ENCODE measurements at regions not wholly inside any gene's neighbourhood (a gene's known extent, or its start where the extent isn't known, plus 50 kb on each side); places are given as distances from the start of the nearest gene placed in this dataset.

GRCh38 chr5:56696900-56697299 is 118.4 kb upstream of the MAP3K1 start:
- no peak for ATAC-seq

More at GRCh38 chr5:56696900-56697299, 118.4 kb upstream of the MAP3K1 start:
- H3K27me3 ChIP-seq (ENCODE audit: control insufficient read depth in 1 of 2, insufficient read depth in 2 of 2, low read length in 2 of 2): peaks cover 0 to 14% of the 10 kb centered on the region in 2 experiments; a peak in 2 of 5 replicates
- no peak overlapping the region for H3K27ac ChIP-seq (ENCODE audit: extremely low read length, insufficient read depth, low read length)
- no TSS peak for BruUV-seq (replicated peaks)
- H3K9me3 ChIP-seq (ENCODE audit: low read length): no peaks in the 10 kb centered on the region
- intact Hi-C loops (cut with micrococcal nuclease; ENCODE audit: unreplicated experiment): no loop called here
- POLR2A ChIA-PET: no interaction called here
- H4K20me1 ChIP-seq (ENCODE audit: insufficient read depth, low read length): no peaks in the 10 kb centered on the region
- DNase-seq (ENCODE audit: low spot score) (no peak), FAIRE-seq (no peak)
- TF ChIP-seq SKI (IDR thresholded peaks at IDR 0.05; ENCODE audit: partially characterized antibody): no peak
- TF ChIP-seq REXO4 (CRISPR knock-in tag; IDR thresholded peaks at IDR 0.05; ENCODE audit: borderline replicate concordance): no peak
- TF ChIP-seq DMAP1 (CRISPR knock-in tag; IDR thresholded peaks at IDR 0.05): no peak
- TF ChIP-seq STAG1 (CRISPR knock-in tag; IDR thresholded peaks at IDR 0.05): no peak
- no peak for TF ChIP-seq CERS6 (CRISPR knock-in tag; IDR thresholded peaks at IDR 0.05)
- no peak for TF ChIP-seq CENPT (CRISPR knock-in tag; IDR thresholded peaks at IDR 0.05; ENCODE audit: low read depth)
- TF ChIP-seq, protein P1, sequence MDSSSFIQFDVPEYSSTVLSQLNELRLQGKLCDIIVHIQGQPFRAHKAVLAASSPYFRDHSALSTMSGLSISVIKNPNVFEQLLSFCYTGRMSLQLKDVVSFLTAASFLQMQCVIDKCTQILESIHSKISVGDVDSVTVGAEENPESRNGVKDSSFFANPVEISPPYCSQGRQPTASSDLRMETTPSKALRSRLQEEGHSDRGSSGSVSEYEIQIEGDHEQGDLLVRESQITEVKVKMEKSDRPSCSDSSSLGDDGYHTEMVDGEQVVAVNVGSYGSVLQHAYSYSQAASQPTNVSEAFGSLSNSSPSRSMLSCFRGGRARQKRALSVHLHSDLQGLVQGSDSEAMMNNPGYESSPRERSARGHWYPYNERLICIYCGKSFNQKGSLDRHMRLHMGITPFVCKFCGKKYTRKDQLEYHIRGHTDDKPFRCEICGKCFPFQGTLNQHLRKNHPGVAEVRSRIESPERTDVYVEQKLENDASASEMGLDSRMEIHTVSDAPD (CRISPR knock-in tag; IDR thresholded peaks at IDR 0.05): no peak
- TF ChIP-seq, protein P2, sequence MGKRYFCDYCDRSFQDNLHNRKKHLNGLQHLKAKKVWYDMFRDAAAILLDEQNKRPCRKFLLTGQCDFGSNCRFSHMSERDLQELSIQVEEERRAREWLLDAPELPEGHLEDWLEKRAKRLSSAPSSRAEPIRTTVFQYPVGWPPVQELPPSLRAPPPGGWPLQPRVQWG (CRISPR knock-in tag; IDR thresholded peaks at IDR 0.05; ENCODE audit: borderline replicate concordance, low read depth): no peak
- no peak for TF ChIP-seq ZNF546 (CRISPR knock-in tag; conservative IDR thresholded peaks at IDR 0.05)
- TF ChIP-seq CTCF (CRISPR knock-in tag; IDR thresholded peaks at IDR 0.05): no peak
- TF ChIP-seq MTA3 (CRISPR knock-in tag; IDR thresholded peaks at IDR 0.05): no peak
- no peak for TF ChIP-seq ZNF225 (CRISPR knock-in tag; IDR thresholded peaks at IDR 0.05)
- TF ChIP-seq, protein P3, sequence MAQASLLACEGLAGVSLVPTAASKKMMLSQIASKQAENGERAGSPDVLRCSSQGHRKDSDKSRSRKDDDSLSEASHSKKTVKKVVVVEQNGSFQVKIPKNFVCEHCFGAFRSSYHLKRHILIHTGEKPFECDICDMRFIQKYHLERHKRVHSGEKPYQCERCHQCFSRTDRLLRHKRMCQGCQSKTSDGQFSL (CRISPR knock-in tag; IDR thresholded peaks at IDR 0.05): no peak
- no peak for TF ChIP-seq ZNF570 (CRISPR knock-in tag; IDR thresholded peaks at IDR 0.05; ENCODE audit: borderline replicate concordance)
- no peak for TF ChIP-seq KLF12 (CRISPR knock-in tag; IDR thresholded peaks at IDR 0.05; ENCODE audit: borderline replicate concordance)
- TF ChIP-seq ZNF639 (CRISPR knock-in tag; conservative IDR thresholded peaks at IDR 0.05): no peak
- no peak for TF ChIP-seq ZZZ3 (CRISPR knock-in tag; IDR thresholded peaks at IDR 0.05; ENCODE audit: borderline replicate concordance)
- 0% methylated on average over 1 of the region's 1 CpG for WGBS (ENCODE audit: low lambda C conversion rate)
- no peaks in the 10 kb centered on the region for H3K79me2 ChIP-seq (ENCODE audit: insufficient read depth, low read length)
- CTCF ChIA-PET (ENCODE audit: low intra/inter-chr PET ratio, low total read pairs): no interaction called here
- H3K9ac ChIP-seq (ENCODE audit: insufficient read depth, low read depth, low read length): no peak overlapping the region
- no peaks in the 10 kb centered on the region for H3K36me3 ChIP-seq (replicated peaks in 1 of 2; ENCODE audit: control insufficient read depth in 1 of 2, insufficient read depth in 2 of 2, low read length in 2 of 2)
- no peak overlapping the region for H3K4me3 ChIP-seq (replicated peaks in 1 of 3; ENCODE audit: insufficient read depth in 1 of 3, low read depth in 2 of 3, low read length in 3 of 3)
- no peak overlapping the region for H2AFZ ChIP-seq (ENCODE audit: low read length)
- no peak overlapping the region for H3K4me2 ChIP-seq (ENCODE audit: low read depth, low read length)
- in situ Hi-C loops (cut with HindIII; ENCODE audit: extremely low pct_ligation_motif_present, low pct_unique_long_range_greater_than_20kb): no loop called here
- peaks cover 19% of the 10 kb centered on the region for H3K4me1 ChIP-seq (ENCODE audit: insufficient read depth, low read length)

Measured in HepG2 (cell line).